Spleen (tissue), 7 donors: ENCODE measurements at regions not wholly inside any gene's neighbourhood (a gene's known extent, or its start where the extent isn't known, plus 50 kb on each side); places are given as distances from the start of the nearest gene placed in this dataset.

ENCODE experiments used
- CTCF ChIP-seq, 11 experiments: fragments of 200-600 bp in 7 of 11; fragments of 450-650 bp in 4 of 11; sonication (generic) in 4 of 11; IDR thresholded peaks in 8 of 11; conservative IDR thresholded peaks in 3 of 11; 1 replicate in 7 of 11; 2 replicates in 4 of 11; pipeline versions ENCODE4 v1.4.0 to v1.8.0; 2016 to 2021; ENCODE audit warnings: antibody characterized with exemption in 11 of 11, inconsistent platforms in 4 of 11, mild to moderate bottlenecking in 1 of 11
- POLR2A ChIP-seq, 3 donors: fragments of 450-650 bp; IDR thresholded peaks; one replicate each; pipeline ENCODE4 v1.5.1; 2017; ENCODE audit warnings: antibody characterized with exemption in 3 of 3, mild to moderate bottlenecking in 1 of 3
- POLR2AphosphoS5 ChIP-seq, 3 donors: sonication (generic); formaldehyde crosslinking; IDR thresholded peaks; one replicate each; pipeline ENCODE4 v1.5.1; 2017; ENCODE audit warnings: antibody characterized with exemption in 3 of 3
- donor health status: DM: no; HTN: no; CAD: no; lungs with moderate emphysema.
- donor health status: DM: no; HTN: no; CAD: no.
- donor health status: DM: no; HTN: no; CAD: no.

DNA sequence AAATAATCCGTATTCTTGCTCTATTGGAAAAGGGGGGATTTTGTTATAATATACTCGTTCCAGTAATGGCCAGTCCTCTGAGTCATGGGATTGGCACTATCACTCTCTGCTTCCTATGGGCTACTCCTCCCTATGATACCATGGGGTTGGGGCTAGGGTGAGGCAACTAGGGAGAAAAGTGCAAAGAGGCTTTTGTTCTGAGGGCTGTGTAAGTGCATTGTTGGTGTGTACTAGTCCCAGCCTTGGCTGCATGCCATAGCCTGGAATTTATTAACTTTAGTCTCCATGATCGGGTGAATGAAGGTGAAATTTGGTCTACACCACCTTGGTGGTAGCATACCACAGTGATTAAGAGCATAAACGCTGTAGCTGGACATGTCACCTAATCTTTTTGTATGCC lies 247.6 kb downstream of the RPAP3 start:
- TF ChIP-seq POLR2AphosphoS5 (IDR thresholded peaks at IDR 0.05) (no peak), CTCF (IDR thresholded peaks at IDR 0.05 in 8 of 11, conservative IDR thresholded peaks at IDR 0.05 in 3 of 11) (no peak), POLR2A (IDR thresholded peaks at IDR 0.05) (no peak)
